Ishikawa (cell line): ENCODE measurements at regions not wholly inside any gene's neighbourhood (a gene's known extent, or its start where the extent isn't known, plus 50 kb on each side); places are given as distances from the start of the nearest gene placed in this dataset.

ENCODE experiments used
- CREB1 ChIP-seq: IDR thresholded peaks from 2 replicates; pipeline ENCODE4 v1.6.1; 2012; ENCODE audit warnings: low read depth
- EGR1 ChIP-seq: IDR thresholded peaks from 2 replicates; pipeline ENCODE4 v1.6.1; 2012
- EP300 ChIP-seq: IDR thresholded peaks from 2 replicates; pipeline ENCODE4 v1.6.1; 2012; ENCODE audit warnings: borderline replicate concordance
- NFIC ChIP-seq: IDR thresholded peaks from 2 replicates; pipeline ENCODE4 v1.6.1; 2012
- RAD21 ChIP-seq: IDR thresholded peaks from 2 replicates; pipeline ENCODE4 v1.6.1; 2012; ENCODE audit warnings: low read depth
- TAF1 ChIP-seq: IDR thresholded peaks from 2 replicates; pipeline ENCODE4 v1.6.1; 2012; ENCODE audit warnings: low read depth, mild to moderate bottlenecking
- TCF12 ChIP-seq: IDR thresholded peaks from 2 replicates; pipeline ENCODE4 v1.6.1; 2012; ENCODE audit warnings: low read depth
- TEAD4 ChIP-seq: IDR thresholded peaks from 2 replicates; pipeline ENCODE4 v1.6.1; 2012
- USF1 ChIP-seq: IDR thresholded peaks from 2 replicates; pipeline ENCODE4 v1.6.1; 2012
- YY1 ChIP-seq: IDR thresholded peaks from 2 replicates; pipeline ENCODE4 v1.6.1; 2012; ENCODE audit warnings: low read depth
- ZBTB7A ChIP-seq: IDR thresholded peaks from 2 replicates; pipeline ENCODE4 v1.6.1; 2012; ENCODE audit warnings: low read depth
- TF ChIP-seq, protein P1 (sequence below): IDR thresholded peaks from 2 replicates; pipeline ENCODE4 v1.6.1; 2012
- TF ChIP-seq, protein P2 (sequence below): IDR thresholded peaks from 2 replicates; pipeline ENCODE4 v1.6.1; 2012; ENCODE audit warnings: low read depth, mild to moderate bottlenecking

GRCh38 chr20:61146023-61146422, 106.0 kb upstream of the CDH4 start:
- TF ChIP-seq EP300 (no peak), YY1 (no peak), CREB1 (no peak), TAF1 (no peak), EGR1 (no peak), NFIC (no peak), TCF12 (no peak), RAD21 (no peak), USF1 (no peak), ZBTB7A (no peak), TEAD4 (no peak)
- TF ChIP-seq, protein P1, sequence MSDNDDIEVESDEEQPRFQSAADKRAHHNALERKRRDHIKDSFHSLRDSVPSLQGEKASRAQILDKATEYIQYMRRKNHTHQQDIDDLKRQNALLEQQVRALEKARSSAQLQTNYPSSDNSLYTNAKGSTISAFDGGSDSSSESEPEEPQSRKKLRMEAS: no peak
- TF ChIP-seq, protein P2, sequence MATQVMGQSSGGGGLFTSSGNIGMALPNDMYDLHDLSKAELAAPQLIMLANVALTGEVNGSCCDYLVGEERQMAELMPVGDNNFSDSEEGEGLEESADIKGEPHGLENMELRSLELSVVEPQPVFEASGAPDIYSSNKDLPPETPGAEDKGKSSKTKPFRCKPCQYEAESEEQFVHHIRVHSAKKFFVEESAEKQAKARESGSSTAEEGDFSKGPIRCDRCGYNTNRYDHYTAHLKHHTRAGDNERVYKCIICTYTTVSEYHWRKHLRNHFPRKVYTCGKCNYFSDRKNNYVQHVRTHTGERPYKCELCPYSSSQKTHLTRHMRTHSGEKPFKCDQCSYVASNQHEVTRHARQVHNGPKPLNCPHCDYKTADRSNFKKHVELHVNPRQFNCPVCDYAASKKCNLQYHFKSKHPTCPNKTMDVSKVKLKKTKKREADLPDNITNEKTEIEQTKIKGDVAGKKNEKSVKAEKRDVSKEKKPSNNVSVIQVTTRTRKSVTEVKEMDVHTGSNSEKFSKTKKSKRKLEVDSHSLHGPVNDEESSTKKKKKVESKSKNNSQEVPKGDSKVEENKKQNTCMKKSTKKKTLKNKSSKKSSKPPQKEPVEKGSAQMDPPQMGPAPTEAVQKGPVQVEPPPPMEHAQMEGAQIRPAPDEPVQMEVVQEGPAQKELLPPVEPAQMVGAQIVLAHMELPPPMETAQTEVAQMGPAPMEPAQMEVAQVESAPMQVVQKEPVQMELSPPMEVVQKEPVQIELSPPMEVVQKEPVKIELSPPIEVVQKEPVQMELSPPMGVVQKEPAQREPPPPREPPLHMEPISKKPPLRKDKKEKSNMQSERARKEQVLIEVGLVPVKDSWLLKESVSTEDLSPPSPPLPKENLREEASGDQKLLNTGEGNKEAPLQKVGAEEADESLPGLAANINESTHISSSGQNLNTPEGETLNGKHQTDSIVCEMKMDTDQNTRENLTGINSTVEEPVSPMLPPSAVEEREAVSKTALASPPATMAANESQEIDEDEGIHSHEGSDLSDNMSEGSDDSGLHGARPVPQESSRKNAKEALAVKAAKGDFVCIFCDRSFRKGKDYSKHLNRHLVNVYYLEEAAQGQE: no peak
